Stimulated activated naive CD8-positive, alpha-beta T cell treated with anti-CD3 and anti-CD28 coated beads, Interleukin-15, amount 100 ng/mL, for 72 hours (primary cell): ENCODE measurements at regions not wholly inside any gene's neighbourhood (a gene's known extent, or its start where the extent isn't known, plus 50 kb on each side); places are given as distances from the start of the nearest gene placed in this dataset.
A peak's percentile ranks its signal among the peaks of the same experiment; 100 is the strongest.

ENCODE experiments used
- ATAC-seq: fragments of 150-1000 bp; cut with Tn5 transposase; 2 replicates; pipeline ENCODE4 v1.10.0; 2021; ENCODE audit warnings: mild to moderate bottlenecking, moderate library complexity
- DNase-seq, 2 donors: peaks; one replicate each; pipeline ENCODE4 v3.0.0; 2021 to 2022
- H3K27ac Mint-ChIP-seq, 2 donors: one replicate each; pipeline ENCODE4 v1.8.0; 2022; ENCODE audit warnings: mild to moderate bottlenecking in 2 of 2, mixed read lengths in 2 of 2, moderate library complexity in 2 of 2
- H3K27me3 Mint-ChIP-seq: one replicate; pipeline ENCODE4 v1.8.0; 2022; ENCODE audit warnings: mixed read lengths
- H3K4me1 Mint-ChIP-seq: one replicate; pipeline ENCODE4 v1.8.0; 2022; ENCODE audit warnings: mild to moderate bottlenecking, mixed read lengths
- H3K4me3 Mint-ChIP-seq, 2 donors: one replicate each; pipeline ENCODE4 v1.8.0; 2022; ENCODE audit warnings: mild to moderate bottlenecking in 2 of 2, mixed read lengths in 2 of 2, moderate library complexity in 1 of 2
- H3K9me3 Mint-ChIP-seq, 2 donors: one replicate each; pipeline ENCODE4 v1.8.0; 2022; ENCODE audit warnings: mixed read lengths in 2 of 2

DNA sequence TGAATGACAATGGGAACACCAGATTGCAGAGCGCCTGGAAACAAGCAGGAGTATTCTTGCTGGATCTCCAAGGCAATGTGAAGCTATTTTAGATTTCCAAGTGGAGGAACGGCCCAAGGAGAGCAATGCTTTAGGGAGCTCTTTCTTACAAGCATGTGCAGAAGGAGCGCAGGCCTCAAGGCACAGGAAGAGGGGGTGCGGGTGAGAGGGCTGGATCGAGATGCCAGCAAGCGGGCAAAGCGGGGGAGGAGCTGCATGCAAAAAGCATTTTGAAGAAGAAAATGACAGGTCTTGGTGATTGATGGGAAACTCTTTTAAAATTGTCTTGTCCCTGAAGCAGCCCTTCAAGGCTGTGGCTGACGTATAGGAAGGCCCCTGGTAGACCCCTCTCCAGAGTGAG is 171.9 kb downstream of the QRSL1 start:
- DNase-seq (no peak), ATAC-seq (no peak)
- H3K27me3 Mint-ChIP-seq, result peaks cover 34% of the 10 kb centered on the region
- no peak overlapping the region for H3K4me3 Mint-ChIP-seq
- H3K4me1 Mint-ChIP-seq, result no peaks in the 10 kb centered on the region
- H3K27ac Mint-ChIP-seq, result no peak overlapping the region
- H3K9me3 Mint-ChIP-seq, result peaks cover 0 to under 1% of the 10 kb centered on the region in 2 donors

DNA sequence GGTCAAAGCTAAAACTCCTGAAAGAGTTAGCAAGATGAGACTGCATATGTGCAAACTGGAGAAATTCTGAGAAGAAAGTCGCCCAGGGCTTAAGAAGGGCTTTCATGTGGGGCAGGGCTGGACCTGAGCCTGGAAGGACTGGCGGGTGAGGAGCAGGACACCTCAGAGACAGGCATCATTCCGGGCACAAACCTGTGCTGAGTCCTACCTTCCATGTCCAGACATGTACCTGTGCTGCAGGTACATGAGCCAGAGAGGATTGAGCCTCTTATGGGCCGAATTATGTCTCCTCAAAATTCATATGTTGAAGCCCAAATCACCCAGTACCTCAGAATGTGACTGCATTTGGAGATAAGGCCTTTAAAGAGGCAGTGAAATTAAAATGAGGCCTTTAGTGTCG is 171.0 kb downstream of the QRSL1 start:
- no peak for ATAC-seq
- Mint-ChIP-seq H3K4me1 (no peaks in the 10 kb centered on the region), H3K4me3 (no peak overlapping the region), H3K9me3 (no peaks in the 10 kb centered on the region), H3K27ac (peak overlapping the region; percentile 57 to 59), H3K27me3 (peaks cover 40% of the 10 kb centered on the region)
- no peak for DNase-seq

DNA sequence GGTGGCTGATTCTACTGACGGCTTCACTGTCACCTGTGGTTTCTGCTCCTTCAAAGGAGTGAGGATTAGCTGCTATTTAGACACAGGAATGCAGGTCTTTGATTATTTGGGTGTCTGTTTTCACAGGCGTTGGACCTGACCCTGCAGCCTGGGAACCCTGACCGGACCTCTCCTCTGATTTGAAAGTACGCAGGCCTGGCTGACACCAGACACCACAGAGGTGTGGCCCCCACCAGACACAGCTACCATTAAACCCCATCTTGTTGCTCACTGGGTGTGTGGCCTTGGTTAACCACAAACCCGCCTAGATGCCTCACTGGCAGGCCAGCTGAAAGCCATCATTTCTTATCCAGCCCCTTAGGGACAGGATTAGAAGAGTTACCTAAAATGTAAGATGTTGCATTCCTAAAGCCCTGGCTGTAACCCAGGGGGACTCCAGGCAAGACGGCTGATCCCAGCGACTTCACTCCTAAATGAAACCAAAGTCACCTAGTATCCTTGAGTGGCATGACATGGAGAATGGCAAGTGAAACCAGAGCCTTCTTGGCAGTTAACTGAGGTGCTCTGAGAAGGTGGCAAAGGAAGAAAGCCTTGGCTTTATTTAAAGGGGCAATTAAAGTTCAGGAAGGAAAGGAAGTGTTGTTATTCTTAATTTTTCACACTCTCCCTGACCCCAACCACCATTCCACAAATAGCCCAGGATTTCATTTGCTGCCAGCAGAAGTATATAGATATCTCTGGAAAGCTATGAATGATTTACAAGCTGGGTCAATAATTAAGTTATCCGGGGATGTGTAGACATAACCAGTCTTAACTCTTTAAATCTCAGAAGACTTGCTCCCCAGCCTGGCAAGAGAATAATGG is 169.9 kb downstream of the QRSL1 start:
- no peak overlapping the region for H3K27ac Mint-ChIP-seq
- ATAC-seq, result peak; percentile 61
- peaks cover 40% of the 10 kb centered on the region for H3K27me3 Mint-ChIP-seq
- H3K9me3 Mint-ChIP-seq, result no peaks in the 10 kb centered on the region
- H3K4me3 Mint-ChIP-seq, result no peak overlapping the region
- H3K4me1 Mint-ChIP-seq, result no peaks in the 10 kb centered on the region
- no peak for DNase-seq

DNA sequence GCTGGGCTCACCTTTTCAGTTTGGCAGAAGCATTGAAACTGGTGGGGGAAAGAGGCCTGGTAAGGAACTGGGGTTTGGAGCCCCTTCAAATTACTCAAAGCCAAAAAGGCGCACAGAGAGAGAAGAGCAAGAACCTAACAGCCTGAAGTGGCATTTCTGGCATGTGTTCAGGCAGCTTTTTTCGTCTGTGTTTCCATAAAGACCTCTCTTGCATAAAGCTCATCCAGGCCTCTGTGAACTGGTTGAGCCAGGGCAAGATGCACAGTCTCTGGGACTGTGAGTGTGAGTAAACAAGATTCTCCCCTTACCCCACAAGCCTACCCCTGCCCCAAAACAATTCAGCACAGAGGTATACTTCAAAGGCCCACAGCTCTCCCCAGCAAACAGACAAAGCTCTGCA is 167.8 kb downstream of the QRSL1 start:
- ATAC-seq, result no peak
- no peak overlapping the region for H3K4me3 Mint-ChIP-seq

DNA sequence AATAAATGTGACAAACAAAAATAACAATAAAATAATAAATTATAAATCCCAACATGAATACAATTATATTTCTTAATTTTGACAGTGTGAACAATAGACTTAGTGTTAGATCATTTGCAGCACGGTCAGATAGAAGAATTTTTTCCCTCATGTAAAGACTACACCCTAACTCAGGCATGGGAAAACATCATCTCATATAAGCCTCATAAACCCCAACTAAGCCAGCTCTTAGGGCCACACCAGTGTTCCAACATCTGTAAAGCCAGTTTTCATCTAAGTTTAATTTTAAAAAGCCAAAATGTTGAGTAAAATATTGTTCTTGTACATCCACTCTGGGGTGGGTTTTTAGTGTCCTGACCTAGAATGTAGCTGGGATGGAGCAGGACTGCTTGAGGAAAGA is 167.4 kb downstream of the QRSL1 start:
- DNase-seq (no peak), ATAC-seq (no peak)
- H3K4me3 Mint-ChIP-seq, result no peak overlapping the region
- no peak overlapping the region for H3K27ac Mint-ChIP-seq
- no peaks in the 10 kb centered on the region for H3K9me3 Mint-ChIP-seq
- H3K4me1 Mint-ChIP-seq, result no peaks in the 10 kb centered on the region
- peaks cover 45% of the 10 kb centered on the region for H3K27me3 Mint-ChIP-seq

More for the DNA sequence above, 167.8 kb downstream of the QRSL1 start:
- Mint-ChIP-seq H3K27ac (no peak overlapping the region), H3K27me3 (peaks cover 48% of the 10 kb centered on the region), H3K9me3 (no peaks in the 10 kb centered on the region), H3K4me1 (no peaks in the 10 kb centered on the region)
- no peak for DNase-seq

DNA sequence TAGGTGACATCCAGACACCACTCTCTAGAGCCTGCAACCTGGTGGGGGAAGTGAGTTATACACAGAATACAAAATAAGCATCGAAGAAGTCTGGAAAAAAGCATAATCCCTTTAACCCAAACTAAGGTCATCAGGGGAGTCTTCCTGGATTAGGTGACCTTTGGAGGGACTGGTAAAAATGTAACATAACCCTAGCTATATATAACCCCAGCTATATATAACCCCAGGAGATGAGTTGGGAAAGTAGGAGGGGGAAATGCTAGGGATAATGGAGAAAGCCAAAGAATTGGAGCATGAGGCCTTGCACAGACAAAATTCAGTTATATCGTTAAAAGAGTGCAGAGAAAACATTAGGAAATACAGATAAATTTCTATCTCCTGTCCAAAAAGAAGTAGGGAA is 164.8 kb downstream of the QRSL1 start:
- no peaks in the 10 kb centered on the region for H3K4me1 Mint-ChIP-seq

DNA sequence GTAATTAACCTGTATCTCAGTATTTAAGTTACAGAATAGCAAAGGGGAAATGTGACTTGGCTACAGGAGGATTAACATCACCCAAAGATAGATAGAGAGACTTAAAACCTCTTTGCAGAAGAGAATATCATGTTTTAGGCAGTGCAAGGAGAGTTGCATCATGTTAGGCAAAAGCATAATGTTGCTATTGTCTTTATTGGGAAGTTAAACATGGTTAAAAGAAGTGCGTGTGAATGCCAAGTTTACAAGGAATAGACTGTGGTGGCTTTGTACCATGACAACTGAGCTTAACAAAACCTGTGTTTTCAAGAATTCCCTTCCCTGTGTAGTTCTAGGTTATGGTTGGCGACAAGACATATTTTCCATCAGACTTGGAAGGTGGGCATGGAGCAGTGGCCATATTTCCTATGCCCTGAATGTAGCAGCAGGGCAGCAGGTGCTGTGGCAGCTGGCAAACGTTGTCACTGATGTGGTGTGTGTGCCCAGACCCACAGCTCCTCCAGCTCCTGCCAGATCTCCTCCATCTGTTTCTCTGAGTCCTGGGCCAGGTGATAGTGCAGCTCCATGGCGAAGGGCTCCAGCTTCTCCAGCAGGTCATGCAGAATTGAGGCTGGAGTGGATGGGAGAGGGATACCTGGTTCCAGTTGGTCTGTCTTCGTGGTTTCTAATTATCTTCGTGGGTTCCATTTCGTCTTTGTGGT is 163.3 kb downstream of the QRSL1 start:
- Mint-ChIP-seq H3K4me3 (no peak overlapping the region), H3K9me3 (no peaks in the 10 kb centered on the region), H3K27ac (no peak overlapping the region), H3K4me1 (no peaks in the 10 kb centered on the region), H3K27me3 (peaks cover 22% of the 10 kb centered on the region)
- ATAC-seq, result no peak
- DNase-seq, result no peak

More for the DNA sequence above, 164.8 kb downstream of the QRSL1 start:
- peaks cover 25% of the 10 kb centered on the region for H3K27me3 Mint-ChIP-seq
- no peak for DNase-seq
- H3K27ac Mint-ChIP-seq, result no peak overlapping the region
- no peaks in the 10 kb centered on the region for H3K9me3 Mint-ChIP-seq
- ATAC-seq, result no peak
- H3K4me3 Mint-ChIP-seq, result no peak overlapping the region

DNA sequence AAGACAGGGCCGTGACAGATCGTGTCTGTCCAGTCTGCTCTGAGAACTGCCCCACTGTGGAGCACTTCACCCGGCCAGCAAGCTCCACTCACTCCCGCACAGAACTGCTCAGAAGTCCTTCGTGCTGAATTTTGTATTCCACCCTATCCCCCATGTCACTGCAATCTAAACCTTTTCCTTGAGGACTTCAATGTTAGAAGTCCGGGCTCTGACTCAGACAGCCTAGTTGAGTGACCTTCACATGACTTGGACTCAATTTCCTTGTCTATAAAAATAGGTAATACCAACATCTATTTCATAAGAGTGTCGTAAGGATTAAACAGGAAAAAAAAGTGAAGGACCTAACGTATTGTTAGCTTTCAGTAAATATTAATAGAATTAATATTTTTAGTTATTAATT is 161.6 kb downstream of the QRSL1 start:
- no peak for DNase-seq
- H3K27me3 Mint-ChIP-seq, result peaks cover 19% of the 10 kb centered on the region
- H3K9me3 Mint-ChIP-seq, result no peaks in the 10 kb centered on the region
- H3K4me1 Mint-ChIP-seq, result no peaks in the 10 kb centered on the region
- H3K4me3 Mint-ChIP-seq, result no peak overlapping the region
- H3K27ac Mint-ChIP-seq, result no peak overlapping the region
- ATAC-seq, result no peak

DNA sequence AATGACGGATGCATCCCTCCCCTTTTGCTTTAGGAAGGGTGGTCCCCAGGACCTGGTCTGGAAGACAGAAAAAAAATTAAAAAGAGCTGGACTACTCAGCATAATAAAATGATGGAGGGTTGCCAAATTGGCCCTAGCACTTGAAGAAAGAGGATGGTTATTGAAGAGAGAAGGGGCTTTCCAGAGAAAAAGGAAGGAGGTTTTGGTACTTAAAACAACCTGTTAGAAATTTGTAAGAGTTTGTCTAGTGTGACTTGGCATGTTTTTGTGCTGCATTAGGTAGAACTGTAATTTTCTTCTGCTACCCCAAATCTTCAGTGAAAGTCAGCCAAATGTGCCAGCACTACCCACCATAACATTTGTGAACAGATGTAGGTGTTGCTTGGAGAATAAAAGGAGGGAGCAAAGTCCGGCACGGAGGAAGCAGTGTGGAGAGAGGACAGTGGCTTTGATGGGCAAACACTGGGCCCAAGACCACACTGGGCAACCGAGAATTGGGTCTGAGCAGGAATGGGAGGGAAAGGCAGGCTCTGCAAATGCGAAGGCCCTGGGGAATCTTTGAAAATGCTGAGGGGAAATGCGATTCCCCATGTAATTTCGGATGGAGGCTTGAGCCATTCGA is 160.9 kb downstream of the QRSL1 start:
- ATAC-seq (no peak), DNase-seq (no peak)
- Mint-ChIP-seq H3K4me3 (no peak overlapping the region), H3K9me3 (no peaks in the 10 kb centered on the region), H3K27ac (no peak overlapping the region), H3K4me1 (no peaks in the 10 kb centered on the region), H3K27me3 (peaks cover 16% of the 10 kb centered on the region)

DNA sequence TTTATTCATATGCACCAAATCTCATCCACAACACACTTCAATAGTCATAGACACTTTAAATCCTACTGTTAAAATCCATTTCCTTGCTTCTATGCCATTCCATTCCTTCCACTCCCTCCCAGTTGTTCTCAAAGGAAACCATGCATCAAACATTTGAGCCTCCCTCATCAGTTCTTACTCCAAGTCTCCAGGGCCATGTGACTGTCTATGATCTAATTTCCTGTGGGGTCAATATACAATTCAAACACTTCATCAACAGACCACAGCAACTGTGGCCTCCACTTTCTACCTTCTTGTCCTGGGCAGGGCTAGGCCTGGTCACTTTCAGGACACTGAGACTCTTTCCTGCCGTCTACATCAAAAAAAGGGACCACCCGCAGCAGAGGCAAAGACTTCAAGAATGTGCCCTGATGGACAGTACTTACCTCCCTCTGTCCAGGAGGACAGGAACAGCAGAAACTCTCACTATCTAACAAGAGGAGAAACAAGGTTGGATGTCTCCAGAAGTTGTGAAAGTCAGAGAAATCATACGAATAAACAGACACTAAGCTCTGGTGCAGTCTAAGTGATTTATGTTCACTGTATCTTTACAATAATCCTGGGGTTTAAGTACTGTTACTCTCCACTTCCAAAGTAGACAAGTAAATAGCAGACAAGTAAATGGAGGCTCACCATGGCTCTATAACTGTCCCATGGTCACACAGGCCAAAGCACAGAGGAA is 160.2 kb downstream of the QRSL1 start:
- no peaks in the 10 kb centered on the region for H3K9me3 Mint-ChIP-seq
- ATAC-seq (no peak), DNase-seq (no peak)
- no peak overlapping the region for H3K4me3 Mint-ChIP-seq
- H3K27me3 Mint-ChIP-seq, result peaks cover 16% of the 10 kb centered on the region
- peak overlapping the region in 1 of 2 donors; percentile 4 for H3K27ac Mint-ChIP-seq
- H3K4me1 Mint-ChIP-seq, result no peaks in the 10 kb centered on the region

DNA sequence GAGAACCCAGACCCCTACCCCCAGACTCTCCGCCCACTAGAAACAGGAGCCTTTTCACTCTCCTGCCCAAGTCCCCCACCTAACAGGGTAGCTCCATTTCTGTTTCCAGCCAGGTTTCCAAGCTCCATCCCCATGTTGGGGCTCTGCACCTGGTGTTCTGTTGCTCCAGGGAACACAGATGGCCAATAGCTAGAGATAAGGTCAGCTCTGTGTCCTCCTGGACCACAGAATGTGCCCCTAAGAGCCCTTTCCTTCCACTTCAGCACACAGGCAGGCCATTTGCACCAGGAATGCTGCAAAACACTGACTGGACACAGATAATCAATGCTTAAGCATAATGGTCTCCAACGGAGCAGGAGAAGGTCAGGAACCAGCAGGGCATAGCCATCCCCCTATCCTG is 159.4 kb downstream of the QRSL1 start:
- DNase-seq (no peak), ATAC-seq (no peak)
- Mint-ChIP-seq H3K27me3 (peaks cover 21% of the 10 kb centered on the region), H3K4me3 (no peak overlapping the region), H3K4me1 (no peaks in the 10 kb centered on the region), H3K9me3 (no peaks in the 10 kb centered on the region), H3K27ac (no peak overlapping the region)

DNA sequence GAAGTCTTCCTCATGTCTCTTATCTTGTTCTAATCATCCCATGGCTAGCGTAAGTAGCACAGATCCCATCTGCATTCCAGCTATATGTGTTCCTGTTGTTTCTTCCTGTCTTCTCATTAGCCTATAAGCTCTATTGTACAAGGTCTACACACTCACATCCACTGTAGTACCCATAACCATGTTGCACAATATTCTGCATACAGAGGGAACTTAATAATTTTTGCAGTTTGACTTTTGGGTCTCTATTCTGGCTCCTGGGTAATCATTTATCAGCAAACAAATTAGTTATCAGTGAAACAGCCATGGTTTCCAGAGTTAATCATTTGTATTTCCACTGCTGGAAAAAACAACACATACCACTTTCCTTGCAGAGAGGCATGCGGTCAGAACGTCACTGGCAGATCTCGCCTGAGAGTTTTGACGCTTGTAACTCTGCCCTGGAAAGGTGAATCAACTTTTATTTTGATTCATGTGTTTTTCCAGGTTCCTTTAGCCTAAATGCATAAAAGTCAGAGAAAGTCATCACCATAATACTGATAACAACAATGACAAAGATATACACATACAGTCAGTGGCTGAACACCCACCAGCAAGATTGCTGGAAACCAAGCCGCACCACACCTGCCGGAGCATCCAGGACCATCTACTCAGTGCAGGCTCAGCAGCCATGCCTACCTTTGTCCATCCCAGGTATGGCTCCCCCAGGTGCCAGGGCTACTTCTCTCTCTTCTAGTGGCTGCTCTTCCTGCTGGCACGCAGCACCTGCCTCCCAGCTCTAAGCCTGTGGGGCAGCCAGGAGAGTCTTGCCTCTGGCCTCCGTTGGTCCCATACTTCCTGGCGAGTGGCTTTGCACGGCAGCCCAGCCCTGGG is 158.2 kb downstream of the QRSL1 start:
- DNase-seq, result no peak
- Mint-ChIP-seq H3K4me1 (no peaks in the 10 kb centered on the region), H3K9me3 (no peaks in the 10 kb centered on the region), H3K4me3 (no peak overlapping the region), H3K27me3 (peaks cover 24% of the 10 kb centered on the region), H3K27ac (peak overlapping the region in 1 of 2 donors; percentile 53)
- peak; percentile 20 for ATAC-seq

DNA sequence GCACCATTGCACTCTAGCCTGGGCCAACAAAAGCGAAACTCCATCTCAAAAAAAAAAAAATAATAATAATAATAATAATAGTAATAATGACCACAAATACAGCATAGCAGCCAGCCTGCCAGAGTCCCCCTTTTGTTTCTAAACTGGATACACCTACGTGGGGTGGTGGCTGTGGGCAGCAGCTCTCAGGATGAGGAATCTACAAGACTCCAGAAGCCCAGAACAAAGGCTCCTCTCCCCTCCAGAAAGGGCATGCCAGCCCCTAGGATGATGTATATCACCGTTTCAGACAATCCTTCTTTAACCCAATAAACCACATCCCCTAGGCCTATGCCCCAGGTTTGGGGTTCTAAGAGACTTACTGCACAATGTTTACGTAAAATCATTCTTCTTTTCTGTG is 155.9 kb downstream of the QRSL1 start:
- H3K4me3 Mint-ChIP-seq, result no peak overlapping the region
- peaks cover 17% of the 10 kb centered on the region for H3K27me3 Mint-ChIP-seq
- H3K4me1 Mint-ChIP-seq, result no peaks in the 10 kb centered on the region
- H3K27ac Mint-ChIP-seq, result no peak overlapping the region
- peaks cover 0 to 2% of the 10 kb centered on the region in 2 donors for H3K9me3 Mint-ChIP-seq
- DNase-seq, result no peak
- no peak for ATAC-seq

DNA sequence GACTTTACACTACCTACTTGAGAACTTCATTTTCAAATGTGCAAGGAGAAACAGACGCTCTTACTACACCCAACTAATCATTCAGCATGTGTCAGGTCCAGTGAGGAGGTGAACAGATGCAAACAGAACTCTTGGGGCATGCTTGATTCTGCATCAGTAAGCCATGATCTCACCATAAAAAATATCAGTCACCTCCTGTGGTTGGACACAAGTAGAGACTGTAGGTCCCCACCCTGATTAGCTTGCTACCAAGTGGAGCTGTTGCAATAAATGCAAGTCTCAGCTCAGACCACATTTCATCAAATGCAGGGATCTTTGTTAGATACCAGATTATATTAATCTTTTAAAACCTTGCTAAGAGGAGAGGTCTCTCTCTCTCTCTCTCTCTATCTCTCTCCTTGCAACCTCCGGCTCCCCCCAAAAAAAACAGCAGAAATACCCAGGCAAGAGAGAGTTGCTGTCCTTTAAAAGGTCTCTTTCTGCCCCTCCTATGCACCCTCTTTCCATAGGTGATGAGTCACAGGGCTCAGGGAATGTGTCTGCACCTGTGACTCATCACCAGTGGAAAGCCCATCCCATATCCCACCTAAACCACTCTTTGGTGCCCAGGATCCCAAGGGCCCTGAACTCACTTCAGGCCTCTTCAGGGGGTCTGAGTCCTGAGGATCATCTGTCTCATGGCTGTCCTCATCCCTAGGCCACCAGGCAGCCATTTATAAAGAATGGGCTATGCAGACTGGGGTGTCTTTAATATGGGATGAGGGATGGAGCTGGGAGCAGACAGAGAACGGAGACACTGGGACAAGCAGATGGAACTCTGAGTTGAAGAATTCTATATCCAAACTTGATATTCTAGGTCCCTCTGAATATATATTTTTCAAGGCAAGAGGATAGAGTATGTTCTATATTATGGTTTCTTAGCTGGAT is 154.5 kb downstream of the QRSL1 start:
- Mint-ChIP-seq H3K4me3 (no peak overlapping the region), H3K27me3 (peaks cover 17% of the 10 kb centered on the region), H3K9me3 (peaks cover 7 to 10% of the 10 kb centered on the region in 2 donors), H3K4me1 (no peaks in the 10 kb centered on the region), H3K27ac (no peak overlapping the region)
- ATAC-seq (no peak), DNase-seq (no peak)
